ENCODE measurements at regions not wholly inside any gene's neighbourhood (a gene's known extent, or its start where the extent isn't known, plus 50 kb on each side); places are given as distances from the start of the nearest gene placed in this dataset.

GRCh38 chr7:116432527-116432916 lies 67.0 kb upstream of the CAV2 start:
- no peak for TF ChIP-seq CTCF (IDR thresholded peaks at IDR 0.05)
- no peak for TF ChIP-seq POLR2AphosphoS5 (IDR thresholded peaks at IDR 0.05; ENCODE audit: low read depth, low read length)
